Endodermal cell (in vitro differentiated cells): ENCODE measurements at regions not wholly inside any gene's neighbourhood (a gene's known extent, or its start where the extent isn't known, plus 50 kb on each side); places are given as distances from the start of the nearest gene placed in this dataset.
A peak's percentile ranks its signal among the peaks of the same experiment; 100 is the strongest.

Experiments
- DNase-seq: peaks from one replicate; pipeline ENCODE4 v3.0.0-alpha.2; 2017
- H3K27ac ChIP-seq: 2 replicates; pipeline ENCODE4 v1.5.1; 2013; ENCODE audit warnings: mild to moderate bottlenecking, low read depth, low read length, moderate library complexity
- H3K27me3 ChIP-seq: 2 replicates; pipeline ENCODE4 v1.6.1; 2013; ENCODE audit warnings: mild to moderate bottlenecking, low read length, moderate library complexity; ENCODE audit not compliant: insufficient read depth, control insufficient read depth, poor library complexity, severe bottlenecking
- H3K36me3 ChIP-seq: 2 replicates; pipeline ENCODE4 v1.7.0; 2013; ENCODE audit warnings: mild to moderate bottlenecking, low read length, moderate library complexity; ENCODE audit not compliant: control insufficient read depth, insufficient read depth
- H3K4me1 ChIP-seq: one replicate; pipeline ENCODE4 v1.7.0; 2013; ENCODE audit warnings: low read length; ENCODE audit not compliant: control insufficient read depth, insufficient read depth
- H3K4me3 ChIP-seq: 2 replicates; pipeline ENCODE4 v1.5.1; 2013; ENCODE audit warnings: mild to moderate bottlenecking, low read length, moderate library complexity
- H3K9ac ChIP-seq: 2 replicates; pipeline ENCODE4 v1.6.1; 2013; ENCODE audit warnings: mild to moderate bottlenecking, low read length, moderate library complexity; ENCODE audit not compliant: poor library complexity, severe bottlenecking; ENCODE audit errors: extremely low read depth
- H3K9me3 ChIP-seq: 2 replicates; pipeline ENCODE4 v1.6.1; 2013; ENCODE audit warnings: mild to moderate bottlenecking, low read length, moderate library complexity; ENCODE audit not compliant: control insufficient read depth
- H3K27ac Mint-ChIP-seq: 2 replicates; pipeline ENCODE4 v1.8.0; 2020; ENCODE audit warnings: mixed read lengths
- H3K27me3 Mint-ChIP-seq: 2 replicates; pipeline ENCODE4 v1.8.0; 2021; ENCODE audit warnings: mild to moderate bottlenecking, mixed read lengths; ENCODE audit not compliant: insufficient read depth
- H3K36me3 Mint-ChIP-seq: 2 replicates; pipeline ENCODE4 v1.8.0; 2020; ENCODE audit warnings: low read depth, mixed read lengths
- H3K4me1 Mint-ChIP-seq: 2 replicates; pipeline ENCODE4 v1.8.0; 2020; ENCODE audit warnings: mixed read lengths
- H3K4me3 Mint-ChIP-seq: 2 replicates; pipeline ENCODE4 v1.8.0; 2020; ENCODE audit warnings: mild to moderate bottlenecking, moderate library complexity, mixed read lengths
- H3K9me3 Mint-ChIP-seq: 2 replicates; pipeline ENCODE4 v1.8.0; 2020; ENCODE audit warnings: mild to moderate bottlenecking, mixed read lengths
- WGBS, 2 experiments: methylation state at CpG; one replicate each; pipeline versions ENCODE4 v1.1.5 to v1.1.7; 2013; ENCODE audit warnings: missing lambda C conversion rate in 2 of 2, mixed read lengths in 1 of 2; ENCODE audit not compliant: insufficient coverage in 1 of 2, insufficient read length in 1 of 2; 5-methylcytosine and 5-hydroxymethylcytosine counted together
- TF ChIP-seq, protein P1 (sequence below): fragments of 200-600 bp; sonication (generic); conservative IDR thresholded peaks from 2 replicates; pipeline ENCODE4 v1.5.0; 2021; ENCODE audit warnings: antibody characterized with exemption, mild to moderate bottlenecking

DNA sequence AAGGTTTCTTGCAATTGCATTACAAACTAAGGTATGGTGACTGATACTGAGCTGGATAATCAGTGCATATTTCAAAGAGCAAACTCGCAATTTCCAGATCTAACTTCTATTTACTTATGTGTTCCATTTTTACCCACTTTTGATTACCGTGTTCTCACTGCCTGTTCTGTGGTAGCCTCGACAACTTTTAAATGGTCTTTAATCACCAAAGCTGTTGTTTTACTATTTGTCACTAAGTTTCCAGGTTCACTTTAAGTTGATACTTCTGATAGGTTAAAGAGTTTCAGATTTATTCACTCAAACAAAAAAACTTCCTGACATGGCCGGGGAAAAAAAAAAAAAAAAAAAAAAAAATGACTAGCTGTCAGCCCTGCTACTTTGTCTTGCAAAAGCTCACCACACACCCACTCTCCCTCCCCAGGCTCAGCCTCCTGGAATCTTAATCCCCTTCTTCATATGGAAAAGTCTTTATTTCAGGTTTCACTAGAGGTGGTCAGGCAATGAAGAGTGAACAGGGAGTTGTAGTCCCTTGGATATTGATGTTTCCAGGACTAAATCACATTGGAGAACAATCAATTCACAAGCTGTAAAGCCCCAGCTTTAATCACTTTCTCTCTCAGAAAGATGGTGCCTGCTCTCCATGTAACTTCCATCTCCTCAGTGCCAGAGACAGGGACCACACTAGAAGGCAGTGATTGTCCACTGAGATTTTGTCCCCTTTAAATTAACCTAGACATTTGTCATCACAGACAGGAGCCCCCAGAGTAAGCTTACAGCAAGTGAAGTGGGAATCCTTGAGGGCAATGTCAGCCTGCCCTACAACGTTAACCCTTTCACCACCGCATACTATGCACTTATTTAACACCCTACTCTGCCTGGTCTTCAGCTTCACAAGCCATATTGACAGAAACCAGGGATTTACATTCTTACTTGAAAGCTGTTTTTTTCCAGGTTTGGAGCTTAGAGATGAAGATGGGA is 749.1 kb upstream of the SORCS1 start:
- TF ChIP-seq, protein P1, sequence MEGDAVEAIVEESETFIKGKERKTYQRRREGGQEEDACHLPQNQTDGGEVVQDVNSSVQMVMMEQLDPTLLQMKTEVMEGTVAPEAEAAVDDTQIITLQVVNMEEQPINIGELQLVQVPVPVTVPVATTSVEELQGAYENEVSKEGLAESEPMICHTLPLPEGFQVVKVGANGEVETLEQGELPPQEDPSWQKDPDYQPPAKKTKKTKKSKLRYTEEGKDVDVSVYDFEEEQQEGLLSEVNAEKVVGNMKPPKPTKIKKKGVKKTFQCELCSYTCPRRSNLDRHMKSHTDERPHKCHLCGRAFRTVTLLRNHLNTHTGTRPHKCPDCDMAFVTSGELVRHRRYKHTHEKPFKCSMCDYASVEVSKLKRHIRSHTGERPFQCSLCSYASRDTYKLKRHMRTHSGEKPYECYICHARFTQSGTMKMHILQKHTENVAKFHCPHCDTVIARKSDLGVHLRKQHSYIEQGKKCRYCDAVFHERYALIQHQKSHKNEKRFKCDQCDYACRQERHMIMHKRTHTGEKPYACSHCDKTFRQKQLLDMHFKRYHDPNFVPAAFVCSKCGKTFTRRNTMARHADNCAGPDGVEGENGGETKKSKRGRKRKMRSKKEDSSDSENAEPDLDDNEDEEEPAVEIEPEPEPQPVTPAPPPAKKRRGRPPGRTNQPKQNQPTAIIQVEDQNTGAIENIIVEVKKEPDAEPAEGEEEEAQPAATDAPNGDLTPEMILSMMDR, result no peak
- no peaks in the 10 kb centered on the region for H3K4me1 ChIP-seq
- no peak overlapping the region for H3K27ac ChIP-seq
- WGBS, 2 experiments, result 38 to 64% methylated on average over 2 to 5 of the region's 6 CpGs
- no peaks in the 10 kb centered on the region for H3K9me3 ChIP-seq
- Mint-ChIP-seq H3K4me3 (peak overlapping the region; percentile 65), H3K27me3 (peaks cover 29% of the 10 kb centered on the region), H3K27ac (no peak overlapping the region), H3K4me1 (peaks cover 28% of the 10 kb centered on the region), H3K9me3 (no peaks in the 10 kb centered on the region), H3K36me3 (no peaks in the 10 kb centered on the region)
- H3K4me3 ChIP-seq, result peak overlapping the region; percentile 81
- no peak overlapping the region for H3K9ac ChIP-seq
- H3K36me3 ChIP-seq, result no peaks in the 10 kb centered on the region
- H3K27me3 ChIP-seq, result peaks cover 11% of the 10 kb centered on the region
- DNase-seq, result peak; percentile 65

DNA sequence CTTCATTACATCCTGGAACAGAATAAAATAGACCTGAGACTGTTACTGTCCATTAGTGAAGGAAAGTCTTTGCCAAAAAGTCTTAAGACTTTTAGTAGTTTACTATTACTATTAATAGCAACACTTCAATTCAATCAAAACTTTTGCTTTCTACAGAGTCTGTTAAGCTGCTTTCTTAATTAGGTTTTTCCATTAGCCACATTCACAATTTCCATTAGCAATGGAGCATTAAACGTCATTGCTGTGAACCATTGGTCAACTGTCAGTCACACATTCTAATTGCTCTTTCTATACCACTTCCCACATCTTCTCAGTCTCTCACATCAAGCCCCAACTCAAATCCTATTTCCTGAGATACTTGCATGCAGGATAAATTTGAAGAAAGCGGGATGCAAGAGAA is 736.6 kb upstream of the SORCS1 start:
- Histone ChIP-seq H3K9ac (no peak overlapping the region), H3K36me3 (no peaks in the 10 kb centered on the region), H3K4me3 (no peak overlapping the region), H3K27ac (no peak overlapping the region), H3K27me3 (no peaks in the 10 kb centered on the region), H3K9me3 (no peaks in the 10 kb centered on the region), H3K4me1 (peaks cover 11% of the 10 kb centered on the region)
- no peak for DNase-seq
- Mint-ChIP-seq H3K36me3 (no peaks in the 10 kb centered on the region), H3K27ac (no peak overlapping the region), H3K27me3 (no peaks in the 10 kb centered on the region), H3K9me3 (no peaks in the 10 kb centered on the region), H3K4me1 (peaks cover 9% of the 10 kb centered on the region), H3K4me3 (no peak overlapping the region)
- TF ChIP-seq, protein P1, result no peak
- 80 to 97% methylated on average over 1 to 2 of the region's 2 CpGs for WGBS, 2 experiments

DNA sequence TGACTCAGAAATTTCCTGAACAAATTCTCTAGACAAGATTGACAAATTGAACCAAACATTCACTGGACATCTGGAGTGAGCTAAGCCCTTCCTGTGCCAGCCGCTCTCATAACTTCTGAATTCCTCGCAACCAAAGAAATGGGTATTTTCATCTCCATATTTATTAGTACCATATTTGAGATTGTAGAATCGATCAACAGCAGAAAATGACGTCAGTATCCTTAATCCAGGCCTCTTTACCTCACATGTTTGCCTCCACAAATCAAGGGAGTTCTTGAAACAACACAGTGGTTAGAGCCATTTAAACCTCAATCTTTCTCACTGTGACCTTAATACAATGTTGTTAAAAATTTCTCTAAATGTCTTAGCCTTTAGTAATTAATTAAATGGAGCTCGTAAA is 735.6 kb upstream of the SORCS1 start:
- Histone ChIP-seq H3K4me1 (peaks cover 11% of the 10 kb centered on the region), H3K9me3 (no peaks in the 10 kb centered on the region), H3K36me3 (no peaks in the 10 kb centered on the region), H3K27me3 (no peaks in the 10 kb centered on the region), H3K27ac (no peak overlapping the region), H3K9ac (no peak overlapping the region), H3K4me3 (no peak overlapping the region)
- H3K4me1 Mint-ChIP-seq, result peaks cover 9% of the 10 kb centered on the region
- H3K9me3 Mint-ChIP-seq, result no peaks in the 10 kb centered on the region
- H3K27ac Mint-ChIP-seq, result no peak overlapping the region
- H3K27me3 Mint-ChIP-seq, result no peaks in the 10 kb centered on the region
- 87 to 96% methylated on average over 3 to 5 of the region's 5 CpGs for WGBS, 2 experiments
- no peak for DNase-seq
- TF ChIP-seq, protein P1, result no peak
- H3K36me3 Mint-ChIP-seq, result no peaks in the 10 kb centered on the region
- no peak overlapping the region for H3K4me3 Mint-ChIP-seq
